Embryonic facial prominence (tissue), 1 donor: ENCODE measurements at regions not wholly inside any gene's neighbourhood (a gene's known extent, or its start where the extent isn't known, plus 50 kb on each side); places are given as distances from the start of the nearest gene placed in this dataset.

Experiments
- DNase-seq: peaks from one replicate; pipeline ENCODE4 v3.0.0-alpha.2; 2016; ENCODE audit errors: extremely low spot score

- DNase-seq, result no peak
Observed at GRCh38 chr1:4137621-4138415, 237.7 kb upstream of the C1orf174 start.

- no peak for DNase-seq
Observed at GRCh38 chr1:4139646-4140045, 239.6 kb upstream of the C1orf174 start.

- no peak for DNase-seq
Observed at GRCh38 chr1:4140241-4140640, 240.2 kb upstream of the C1orf174 start.

- no peak for DNase-seq
Observed at GRCh38 chr1:4140821-4141220, 240.7 kb upstream of the C1orf174 start.

- no peak for DNase-seq
Observed at GRCh38 chr1:4144349-4144971, 244.4 kb upstream of the C1orf174 start.

- no peak for DNase-seq
Observed at GRCh38 chr1:4146101-4146500, 246.0 kb upstream of the C1orf174 start.

GRCh38 chr1:4146614-4147013 lies 246.5 kb upstream of the C1orf174 start:
- DNase-seq, result no peak

GRCh38 chr1:4147509-4147908 lies 247.4 kb upstream of the C1orf174 start:
- DNase-seq, result no peak

GRCh38 chr1:4149281-4149680 lies 249.2 kb upstream of the C1orf174 start:
- no peak for DNase-seq

GRCh38 chr1:4149831-4150230 lies 249.8 kb upstream of the C1orf174 start:
- DNase-seq, result no peak

GRCh38 chr1:4150262-4150661 lies 250.2 kb upstream of the C1orf174 start:
- DNase-seq, result no peak

- no peak for DNase-seq
Observed at GRCh38 chr1:4152266-4152665, 252.2 kb upstream of the C1orf174 start.

- DNase-seq, result no peak
Observed at GRCh38 chr1:4153571-4153970, 253.5 kb upstream of the C1orf174 start.

- no peak for DNase-seq
Observed at GRCh38 chr1:4156241-4156973, 256.3 kb upstream of the C1orf174 start.

- no peak for DNase-seq
Observed at GRCh38 chr1:4160181-4160580, 260.1 kb upstream of the C1orf174 start.

GRCh38 chr1:4161366-4162006 lies 261.4 kb upstream of the C1orf174 start:
- no peak for DNase-seq

- no peak for DNase-seq
Observed at GRCh38 chr1:4164965-4165364, 264.9 kb upstream of the C1orf174 start.

GRCh38 chr1:4165686-4166300 lies 265.7 kb upstream of the C1orf174 start:
- DNase-seq, result no peak

GRCh38 chr1:4166713-4167112 lies 266.6 kb upstream of the C1orf174 start:
- DNase-seq, result no peak

GRCh38 chr1:4169991-4170390 lies 269.9 kb upstream of the C1orf174 start:
- DNase-seq, result no peak

- DNase-seq, result no peak
Observed at GRCh38 chr1:4170548-4171340, 270.7 kb upstream of the C1orf174 start.
